Stimulated activated naive CD4-positive, alpha-beta T cell (primary cell): ENCODE measurements at regions not wholly inside any gene's neighbourhood (a gene's known extent, or its start where the extent isn't known, plus 50 kb on each side); places are given as distances from the start of the nearest gene placed in this dataset.

Source experiments
- DNase-seq, 6 experiments: peaks; one replicate each; lab custom pipeline; 2025; lab: John Stamatoyannopoulos, UW

DNA sequence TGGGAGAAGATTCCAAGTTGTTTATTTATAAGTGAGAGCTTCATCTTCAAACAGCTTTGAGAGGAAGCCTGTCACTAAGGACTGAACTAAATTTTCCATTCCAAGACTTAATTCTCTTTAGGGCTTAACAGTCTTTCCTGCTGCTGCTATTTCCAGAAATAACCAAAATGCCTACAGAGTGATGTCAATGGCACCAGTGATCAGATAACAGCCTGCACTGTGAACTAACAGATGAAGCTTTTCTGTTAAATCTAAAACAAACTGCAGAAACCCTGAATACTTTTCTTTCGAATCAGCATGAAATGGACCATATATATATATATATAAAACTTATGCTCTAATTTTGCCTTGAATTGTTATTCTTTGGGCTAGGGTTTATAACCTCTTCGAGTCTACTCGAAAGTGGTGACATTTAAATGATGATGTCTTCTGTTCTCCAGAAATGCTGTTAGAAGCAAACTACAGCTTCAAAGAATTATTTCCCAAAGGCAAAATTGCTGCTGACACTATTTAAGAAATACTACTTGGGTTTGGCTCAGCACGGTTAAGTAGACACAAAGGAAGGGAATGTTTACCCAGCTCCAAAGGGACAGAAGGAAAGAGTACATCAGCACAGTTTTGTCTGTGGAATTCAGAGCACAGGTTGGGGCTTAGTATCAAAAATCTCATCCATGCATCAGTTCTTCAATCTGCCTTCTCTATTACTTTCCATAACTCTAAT, 238.5 kb upstream of the LRRN1 start:
- DNase-seq, result no peak

DNA sequence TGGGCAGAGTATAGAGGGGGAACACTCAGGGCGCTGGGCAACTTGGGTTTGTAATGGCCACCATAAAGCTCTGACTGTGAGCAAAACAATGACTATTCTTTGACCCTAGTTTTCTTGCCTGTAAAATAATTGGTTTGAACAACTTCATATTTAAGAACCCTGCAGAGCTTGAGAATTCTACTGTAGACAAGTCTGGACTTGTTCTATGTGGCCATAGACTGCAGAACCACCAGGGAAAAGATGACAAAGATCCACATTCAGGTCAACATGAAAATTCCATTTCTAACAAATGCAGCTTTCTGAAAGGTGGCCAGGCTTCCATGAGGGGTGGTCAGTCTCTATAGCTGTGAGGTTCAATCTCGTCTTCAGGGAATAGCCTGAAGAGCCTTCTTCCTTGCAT, 239.4 kb upstream of the LRRN1 start:
- no peak for DNase-seq

DNA sequence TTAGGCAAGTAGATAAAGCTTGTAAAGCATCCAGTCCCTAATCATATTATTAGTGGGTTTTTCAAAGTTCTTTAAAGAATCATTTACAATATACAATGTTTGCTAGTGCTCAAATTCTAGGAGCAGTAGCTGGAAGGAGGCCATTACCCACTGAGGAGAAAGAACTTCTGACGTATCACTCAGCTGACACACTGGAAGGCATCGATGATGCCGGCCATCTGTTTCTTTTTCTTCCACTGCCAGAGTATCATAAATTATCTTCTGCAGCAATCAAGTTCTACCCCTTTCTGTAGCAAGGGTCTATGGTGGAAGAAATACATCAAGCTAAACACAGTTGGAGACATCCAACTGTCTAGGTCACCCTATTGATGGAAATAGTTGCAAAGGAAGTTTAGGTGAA, 243.2 kb upstream of the LRRN1 start:
- no peak for DNase-seq

DNA sequence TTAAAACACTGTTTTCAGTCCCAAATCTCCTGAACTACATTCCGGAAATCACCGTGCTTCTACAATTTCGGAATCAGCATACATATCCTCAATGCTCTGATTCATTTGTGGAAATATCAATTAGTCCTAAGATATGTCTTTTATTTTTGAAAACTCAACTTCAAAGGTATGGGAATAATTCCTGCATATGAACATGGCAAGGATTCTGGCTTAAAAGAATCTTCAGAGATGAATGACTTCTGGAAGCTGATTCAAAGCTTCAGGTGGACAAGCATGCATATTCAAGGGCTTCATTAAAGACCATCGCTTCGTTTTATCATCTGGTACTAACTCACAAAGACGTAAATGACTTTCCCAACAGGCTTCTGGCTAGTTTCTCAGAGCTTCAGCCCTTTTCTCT, 246.0 kb upstream of the LRRN1 start:
- DNase-seq, result no peak

DNA sequence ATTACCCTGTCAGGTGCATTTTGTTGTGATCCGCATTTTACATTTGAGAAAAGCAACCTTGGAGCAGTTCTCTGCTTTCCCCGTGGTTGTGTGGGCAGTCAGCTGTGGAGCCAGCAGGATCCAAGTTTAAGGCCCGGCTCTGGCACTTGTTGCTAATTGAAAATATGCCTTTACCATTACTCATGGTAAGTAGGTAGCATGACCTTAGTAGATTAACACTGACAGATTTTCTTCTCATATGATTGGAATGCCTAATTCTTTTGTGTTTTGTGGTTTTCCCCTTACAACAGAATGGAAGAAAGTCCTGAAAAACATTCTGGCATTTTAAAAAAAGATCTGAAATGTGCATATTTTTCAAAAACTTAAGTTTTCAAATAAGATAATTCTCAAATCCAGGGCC, 246.5 kb upstream of the LRRN1 start:
- no peak for DNase-seq

DNA sequence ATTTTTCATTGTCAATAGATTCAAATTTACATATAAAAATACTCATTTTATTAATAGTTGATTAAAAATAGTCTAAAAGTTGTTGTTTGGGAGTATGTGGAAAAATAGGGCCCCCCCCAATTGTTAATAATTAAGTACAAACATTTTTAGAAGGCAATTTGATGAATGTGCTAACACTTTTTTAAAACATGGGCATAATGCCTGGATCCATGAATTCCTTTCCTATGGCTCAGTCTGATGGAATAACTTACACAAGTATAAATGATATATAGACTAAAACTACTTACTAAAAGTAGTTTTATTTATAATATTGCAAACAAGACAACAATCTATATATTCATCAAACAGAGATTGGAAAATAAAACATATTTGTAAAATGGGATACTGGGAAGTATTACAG, 247.2 kb upstream of the LRRN1 start:
- DNase-seq, result no peak

DNA sequence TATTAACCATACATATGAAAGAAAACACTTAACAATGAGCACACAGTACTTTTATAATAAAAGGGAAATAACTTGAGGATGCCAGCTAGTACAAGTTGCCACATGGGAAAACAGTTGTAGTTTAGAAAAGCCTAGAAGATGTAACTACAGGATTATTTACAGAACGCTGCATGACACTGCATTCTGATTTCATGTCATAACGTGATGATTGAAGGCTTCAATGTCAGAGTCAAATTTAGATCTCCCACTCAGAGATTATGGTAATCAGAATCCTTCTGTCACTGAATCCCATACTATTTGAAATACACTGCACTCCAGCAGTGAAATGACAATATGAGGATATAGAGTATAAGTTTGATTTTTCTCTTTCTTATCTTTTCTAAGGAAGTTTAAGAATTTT, 253.9 kb upstream of the LRRN1 start:
- no peak for DNase-seq

DNA sequence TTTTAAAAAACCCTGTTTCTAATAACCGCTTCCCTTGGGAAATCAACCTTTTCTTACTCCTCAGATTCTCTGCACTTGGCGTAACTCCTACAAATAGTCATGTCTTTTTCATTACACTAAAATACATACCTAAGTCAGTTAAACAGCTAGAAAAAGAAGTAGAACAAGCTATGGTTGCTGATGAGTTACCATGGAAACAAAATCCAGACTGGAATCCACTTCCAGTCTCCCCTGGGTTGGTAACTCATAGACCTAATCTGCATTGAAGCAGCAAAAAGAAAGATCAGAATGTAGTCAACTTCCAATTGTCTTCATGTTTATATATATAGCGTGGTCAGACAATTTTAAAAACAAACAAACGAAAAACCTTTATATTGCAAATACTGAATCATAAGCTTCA, 260.8 kb upstream of the LRRN1 start:
- no peak for DNase-seq

DNA sequence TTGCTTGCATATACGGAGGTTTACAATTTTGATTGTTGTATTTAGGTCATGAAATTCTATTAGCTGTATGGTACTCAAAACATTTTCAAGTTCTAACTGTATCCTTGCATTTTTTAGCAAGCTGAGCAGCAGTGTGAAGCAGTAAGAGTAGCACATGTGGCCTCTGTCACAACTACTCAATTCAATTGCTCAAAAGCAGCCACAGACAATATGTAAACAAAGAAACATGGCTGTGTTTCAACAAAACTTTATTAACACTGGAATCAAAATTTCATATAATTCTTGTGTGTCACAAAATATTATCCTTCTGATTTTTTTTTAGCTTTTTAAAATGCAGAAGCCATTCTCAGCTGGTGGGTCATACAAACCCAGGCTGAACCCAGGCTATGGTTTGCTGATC, 266.7 kb upstream of the LRRN1 start:
- no peak for DNase-seq

DNA sequence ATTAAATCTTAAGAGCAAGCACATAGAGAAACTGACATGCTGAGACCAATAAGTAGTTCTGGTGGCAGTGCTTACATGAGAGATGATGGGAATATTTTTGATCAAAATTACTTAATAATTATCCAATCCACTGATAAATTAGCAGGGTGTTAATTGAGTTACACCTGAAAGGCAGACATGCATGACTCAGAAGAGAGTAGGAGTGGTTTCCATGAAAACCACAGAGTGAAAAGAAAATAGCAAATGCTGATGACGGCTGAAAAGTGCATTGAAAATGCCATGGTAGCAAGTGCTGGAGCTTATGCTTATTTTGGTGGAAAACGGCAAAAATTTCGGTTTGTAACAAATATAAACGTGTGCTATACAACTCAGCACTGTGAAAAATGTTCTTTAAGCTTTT, 267.8 kb upstream of the LRRN1 start:
- no peak for DNase-seq

DNA sequence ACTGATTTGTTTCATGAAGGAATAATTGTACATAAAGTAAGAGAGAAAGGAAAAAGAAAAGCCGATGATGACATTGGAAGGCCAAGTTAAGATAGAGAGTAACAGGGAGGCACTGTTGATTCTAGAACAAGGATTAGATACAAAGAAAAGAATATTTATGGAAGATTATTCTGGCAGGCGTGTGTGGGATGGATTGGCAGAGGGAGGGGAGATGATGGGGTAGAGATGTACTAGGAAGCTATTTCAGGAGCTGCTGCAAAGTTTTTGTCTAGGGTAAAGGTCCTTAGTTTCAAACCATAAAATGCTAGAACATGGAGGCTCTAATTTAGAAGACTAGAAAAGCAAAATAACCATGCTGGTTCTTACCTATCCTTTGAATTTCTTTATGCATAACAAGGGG, 280.0 kb upstream of the LRRN1 start:
- no peak for DNase-seq

DNA sequence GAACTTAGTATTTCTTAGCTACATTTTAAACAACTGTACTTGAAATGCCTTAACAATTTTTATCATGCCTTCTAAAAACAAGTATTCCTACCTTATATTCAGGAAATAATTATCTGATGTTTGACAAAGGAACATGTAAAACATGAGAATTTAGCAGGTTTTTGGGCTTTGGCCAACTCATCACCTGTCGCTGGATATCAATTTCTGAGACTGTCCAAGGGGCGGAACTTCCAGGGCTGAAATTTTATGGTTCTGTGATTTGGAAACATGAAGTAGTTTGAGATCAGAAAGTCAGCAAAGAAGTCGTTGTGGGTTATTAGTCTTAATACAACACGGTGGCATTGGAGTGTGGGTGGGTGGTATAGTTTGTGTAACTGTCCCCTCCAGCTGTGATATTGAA, 282.2 kb upstream of the LRRN1 start:
- no peak for DNase-seq

DNA sequence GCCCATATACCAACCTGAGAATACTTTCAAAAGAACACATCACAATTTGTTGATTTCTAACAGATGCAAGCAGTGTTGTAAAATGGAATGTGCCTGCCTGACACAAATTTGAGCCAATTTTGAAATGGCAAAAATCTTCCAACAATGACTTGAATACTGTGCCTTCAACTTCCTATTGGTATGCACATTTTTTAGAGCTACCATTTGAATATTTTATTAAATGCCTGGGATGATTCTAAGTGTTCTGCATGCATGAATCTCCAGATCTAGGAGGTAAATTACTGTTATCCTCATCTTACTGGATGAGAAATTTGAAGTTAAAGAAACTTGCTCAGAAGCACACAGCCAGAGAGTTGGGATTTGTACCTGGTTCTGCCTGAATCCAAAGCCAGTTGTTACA, 282.8 kb upstream of the LRRN1 start:
- DNase-seq, result no peak

DNA sequence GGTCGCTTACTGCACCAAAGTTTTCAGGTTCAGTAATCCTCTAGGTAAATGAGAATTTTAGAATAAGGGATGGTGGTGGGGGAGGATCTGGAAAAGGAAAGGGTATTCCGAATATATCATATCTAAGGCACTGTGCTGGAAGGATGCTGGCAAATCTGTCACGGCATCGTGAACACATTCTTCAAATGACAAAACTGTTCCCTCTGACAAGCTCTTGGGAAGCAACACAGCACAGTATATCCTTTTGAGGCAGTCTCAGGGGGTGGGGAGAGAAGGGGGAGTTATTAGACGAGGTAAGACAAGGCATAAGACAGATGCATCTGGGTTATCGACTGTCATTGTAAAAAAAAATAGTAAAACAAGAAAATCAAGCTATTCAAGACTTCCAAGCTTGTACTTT, 289.6 kb upstream of the LRRN1 start:
- no peak for DNase-seq

DNA sequence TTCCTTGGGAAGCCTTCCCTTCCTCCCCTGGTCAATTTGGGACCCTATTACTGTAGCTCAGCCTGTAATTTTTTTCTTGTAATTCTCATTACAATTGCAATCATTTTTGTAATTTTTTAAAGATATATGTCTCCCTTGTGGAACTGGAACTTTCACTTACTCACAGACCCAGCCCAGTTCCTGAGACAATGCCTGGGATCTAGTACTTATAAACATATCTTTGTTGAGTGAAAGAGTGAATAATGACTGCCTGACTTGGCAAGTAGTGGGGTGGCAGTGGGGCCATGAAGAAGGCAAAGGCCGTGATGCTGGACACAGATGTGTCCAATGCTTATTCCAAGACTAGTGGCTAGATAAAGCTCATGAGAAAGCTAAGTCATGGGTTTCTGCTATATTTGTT, 294.5 kb upstream of the LRRN1 start:
- no peak for DNase-seq

DNA sequence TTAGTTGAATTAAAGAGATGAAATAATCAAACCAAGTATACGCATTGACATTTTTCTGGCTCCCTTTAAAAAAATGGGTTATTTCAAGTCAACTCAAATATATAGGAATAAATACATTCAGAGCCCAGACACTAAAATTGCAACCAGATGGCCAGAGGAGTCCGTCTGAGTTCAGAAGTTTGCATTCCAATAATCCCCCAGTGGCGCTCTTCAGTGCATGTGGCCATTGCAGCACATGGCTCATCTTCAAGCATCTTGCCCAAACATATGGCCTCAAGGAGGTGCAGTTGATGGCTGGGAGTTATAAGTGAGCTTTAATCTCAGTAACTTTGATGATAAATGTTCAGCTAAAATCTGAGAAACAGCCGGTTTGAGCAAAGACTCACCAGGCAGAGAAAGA, 295.8 kb upstream of the LRRN1 start:
- no peak for DNase-seq

DNA sequence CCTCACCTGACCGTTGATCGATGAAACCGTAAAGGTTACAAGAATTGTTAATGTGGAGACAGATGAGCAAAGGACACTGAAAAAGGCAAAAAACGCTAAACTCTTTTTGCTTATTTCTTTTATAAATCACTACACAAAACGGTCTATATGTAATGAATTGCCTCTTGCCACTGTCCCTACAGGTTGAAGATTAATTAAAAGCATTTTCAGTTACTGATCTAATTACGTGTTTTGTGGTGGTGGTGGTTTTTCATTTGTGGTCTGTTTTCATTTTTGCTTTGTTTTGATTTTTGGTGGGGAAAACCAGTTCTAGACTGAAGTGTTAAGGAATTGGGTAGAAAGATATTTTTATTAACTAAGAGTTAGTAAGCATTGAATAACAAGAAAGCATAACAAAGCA, 299.2 kb upstream of the LRRN1 start:
- no peak for DNase-seq

DNA sequence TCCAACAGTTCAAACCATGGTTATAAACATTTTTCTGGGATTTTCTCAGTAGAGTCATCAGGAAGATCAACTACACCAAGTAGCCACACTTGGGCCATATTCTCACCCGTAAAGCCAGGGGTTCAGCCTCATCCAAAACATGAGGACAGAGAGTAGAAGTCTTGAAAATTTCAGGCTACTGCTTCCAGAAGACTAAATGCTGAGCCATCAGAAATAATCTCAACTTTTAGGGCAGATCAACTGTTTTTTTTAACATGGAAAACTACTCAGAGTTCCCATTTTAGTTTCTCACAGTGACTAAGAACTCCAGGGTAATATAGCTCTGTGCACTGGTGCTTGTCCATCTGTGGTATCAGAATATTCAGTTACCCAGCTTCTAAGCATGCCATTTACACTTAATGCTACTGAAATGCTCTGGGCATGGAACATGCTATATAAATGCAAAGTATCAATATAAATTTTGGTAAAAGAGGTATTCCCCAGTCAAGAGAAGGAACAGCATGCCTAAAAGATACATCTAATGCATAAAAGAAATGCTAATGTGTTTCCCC, 300.1 kb upstream of the LRRN1 start:
- no peak for DNase-seq

DNA sequence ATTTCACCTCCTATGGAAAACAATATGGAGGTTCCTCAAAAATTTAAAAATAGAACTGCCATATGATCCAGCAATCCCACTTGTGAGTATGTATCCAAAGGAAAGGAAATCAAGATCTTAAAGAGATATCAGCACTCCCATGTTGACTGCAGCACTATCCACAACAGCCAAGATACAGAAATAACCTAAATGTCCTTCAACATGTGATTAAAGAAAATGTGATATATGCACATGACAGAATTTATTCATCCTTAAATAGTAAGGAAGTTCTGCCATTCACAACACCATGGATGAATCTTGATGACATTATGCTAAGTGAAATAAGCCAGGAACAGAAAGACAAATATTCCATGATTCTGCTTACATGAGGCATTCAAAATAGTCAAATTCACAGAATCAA, 303.6 kb upstream of the LRRN1 start:
- no peak for DNase-seq

DNA sequence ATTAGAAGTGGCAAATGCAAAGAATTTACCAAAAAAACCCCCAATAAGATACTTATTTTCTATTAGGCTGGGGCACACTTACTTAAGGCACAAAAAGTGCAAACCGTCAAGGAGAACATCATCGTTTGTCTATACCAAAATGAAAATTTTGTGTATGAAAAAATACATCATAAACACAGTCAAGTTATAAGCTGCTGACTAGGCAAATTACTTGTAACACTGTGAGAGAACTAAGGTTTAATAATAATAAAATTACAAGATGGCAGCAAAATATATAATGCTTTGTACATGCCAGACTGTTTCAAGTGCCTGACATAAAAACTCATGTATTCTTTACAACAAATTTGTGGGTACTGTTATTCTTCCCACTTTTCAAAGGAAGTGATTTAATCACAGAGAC, 297.2 kb upstream of the CRBN start:
- DNase-seq, result no peak

DNA sequence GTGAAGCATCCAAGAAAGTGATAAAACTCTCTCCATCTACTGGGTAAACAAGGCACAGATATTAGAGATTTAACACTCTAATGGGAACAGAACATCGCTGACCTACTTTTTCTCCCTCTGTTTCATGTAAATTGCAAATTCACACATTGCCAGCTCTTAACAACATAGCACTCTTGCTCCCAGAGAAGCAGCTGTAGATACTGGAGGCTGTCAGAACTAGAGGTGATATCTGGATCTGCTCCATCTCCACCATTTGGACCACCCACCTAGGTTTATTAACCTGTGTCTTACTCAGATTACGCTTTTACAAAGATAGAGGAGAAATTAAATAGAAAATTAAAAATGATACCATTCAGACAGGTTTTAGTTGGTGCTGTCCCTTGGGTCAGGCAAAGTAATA, 289.1 kb upstream of the CRBN start:
- DNase-seq, result no peak

DNA sequence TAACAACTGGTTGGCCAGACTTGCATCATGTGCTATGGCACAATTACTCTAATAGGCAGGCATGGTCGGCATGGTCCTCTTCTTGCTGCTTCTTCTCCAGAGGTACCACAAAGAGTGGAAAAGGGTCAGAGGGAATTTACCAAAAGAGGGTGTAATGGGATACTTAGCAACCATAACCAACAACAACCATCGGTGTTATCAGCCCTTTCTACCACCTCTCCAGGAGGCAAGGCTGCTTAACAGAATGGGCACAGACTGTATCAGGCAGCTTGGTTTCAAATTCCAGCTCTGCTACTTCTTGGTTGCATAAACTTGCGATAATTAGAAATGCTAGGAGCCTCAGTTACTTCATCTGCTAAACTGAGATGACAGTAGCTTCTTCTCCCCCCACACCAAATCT, 284.6 kb upstream of the CRBN start:
- no peak for DNase-seq

DNA sequence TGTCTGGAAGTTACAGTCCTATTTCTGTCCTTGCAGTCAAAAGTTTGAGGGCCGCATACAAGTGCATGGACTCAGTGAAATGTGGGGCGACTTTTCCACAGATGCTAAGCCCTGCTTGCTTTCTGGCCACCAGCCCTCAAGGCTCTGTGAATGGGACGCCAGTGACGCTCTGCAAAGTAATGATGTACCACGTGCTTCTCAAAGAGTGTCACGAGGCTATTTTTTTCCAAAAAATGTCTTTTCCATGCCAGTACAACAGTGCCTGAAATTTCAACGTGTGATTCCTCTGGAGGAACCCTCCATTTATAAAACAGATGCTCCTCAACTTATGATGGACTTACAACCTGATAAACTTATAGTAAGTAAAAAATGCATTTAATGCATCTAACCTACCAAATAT, 281.8 kb upstream of the CRBN start:
- DNase-seq, result no peak

DNA sequence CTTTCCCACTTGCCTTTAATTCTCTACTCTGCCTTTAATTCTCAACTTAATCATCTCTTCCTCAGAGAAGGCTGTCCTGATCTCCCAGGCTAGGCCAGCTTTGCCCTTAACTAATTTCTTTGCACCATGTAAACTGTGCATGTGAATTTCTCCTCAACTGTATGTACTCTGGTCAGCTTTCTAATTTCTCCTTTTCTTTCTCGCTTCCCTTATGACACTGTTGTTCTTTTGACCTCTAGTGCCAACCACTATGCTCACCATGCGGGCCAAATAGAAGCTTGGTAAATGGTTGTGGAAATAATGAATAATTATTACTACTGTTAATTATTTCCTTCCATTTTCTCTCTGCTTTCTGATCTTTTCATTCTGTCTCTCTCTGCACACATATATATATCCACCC, 269.0 kb upstream of the CRBN start:
- DNase-seq, result no peak

DNA sequence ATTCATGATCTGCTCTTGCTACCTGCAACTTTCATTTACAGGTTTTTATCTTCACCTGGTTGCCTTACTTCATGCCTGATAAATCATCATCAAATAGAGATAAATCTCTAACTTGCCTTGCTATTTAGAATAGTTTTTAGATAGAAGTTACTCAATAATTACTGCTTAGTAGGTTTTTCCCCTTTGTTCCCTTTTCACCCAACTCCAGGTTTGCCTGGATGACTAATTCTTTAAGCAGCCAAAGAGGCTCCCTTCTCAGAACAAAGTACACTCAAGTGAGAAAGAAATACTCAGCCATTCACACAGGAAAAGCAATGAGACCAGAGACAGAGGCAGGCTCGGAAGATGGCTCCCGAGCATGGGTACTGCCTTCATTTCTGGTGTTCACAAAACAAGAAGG, 268.1 kb upstream of the CRBN start:
- DNase-seq, result no peak
